Gastrocnemius medialis (tissue), 4 donors: ENCODE measurements at regions not wholly inside any gene's neighbourhood (a gene's known extent, or its start where the extent isn't known, plus 50 kb on each side); places are given as distances from the start of the nearest gene placed in this dataset.

Source experiments
- ATAC-seq, 2 donors: fragments of 150-250 bp; one replicate each; pipeline ENCODE4 v1.9.1; 2016
- DNase-seq, 2 donors: peaks; one replicate each; pipeline ENCODE4 v3.0.0-alpha.2; 2019
- H3K27ac ChIP-seq, 4 donors: fragments of 200-600 bp; sonication (generic); 1 replicate in 1 of 4; 2 replicates in 3 of 4; pipeline ENCODE4 v1.5.1; 2016 to 2018; ENCODE audit warnings: mild to moderate bottlenecking in 2 of 4, moderate library complexity in 1 of 4
- H3K27me3 ChIP-seq, 3 donors: fragments of 200-600 bp; sonication (generic) in 2 of 3; 1 replicate in 1 of 3; 2 replicates in 2 of 3; pipeline versions ENCODE4 v1.5.1 to v1.6.0; 2016 to 2019; ENCODE audit warnings: mild to moderate bottlenecking in 1 of 3, moderate library complexity in 1 of 3
- H3K36me3 ChIP-seq, 2 donors: fragments of 200-600 bp; sonication (generic) in 1 of 2; one replicate each; pipeline ENCODE4 v1.5.1; 2017 to 2018
- H3K4me1 ChIP-seq, 2 donors: fragments of 200-600 bp; sonication (generic) in 1 of 2; one replicate each; pipeline ENCODE4 v1.5.1; 2016 to 2017; ENCODE audit warnings: mild to moderate bottlenecking in 2 of 2
- H3K4me3 ChIP-seq, 4 donors: fragments of 200-600 bp; sonication (generic) in 3 of 4; 1 replicate in 1 of 4; 2 replicates in 3 of 4; pipeline ENCODE4 v1.5.1; 2016 to 2019; ENCODE audit warnings: mild to moderate bottlenecking in 2 of 4
- H3K9me3 ChIP-seq, 3 donors: fragments of 200-600 bp; sonication (generic) in 2 of 3; 1 replicate in 1 of 3; 2 replicates in 2 of 3; pipeline ENCODE4 v1.5.1; 2016 to 2019
- CTCF ChIP-seq, 5 experiments: fragments of 450-650 bp in 3 of 5; fragments of 200-600 bp in 2 of 5; sonication (generic) in 2 of 5; IDR thresholded peaks in 4 of 5; conservative IDR thresholded peaks in 1 of 5; 1 replicate in 4 of 5; 2 replicates in 1 of 5; pipeline ENCODE4 v1.5.1; 2016 to 2019; ENCODE audit warnings: antibody characterized with exemption in 5 of 5, mild to moderate bottlenecking in 3 of 5, moderate library complexity in 3 of 5
- POLR2A ChIP-seq, 2 donors: fragments of 450-650 bp; IDR thresholded peaks; one replicate each; pipeline ENCODE4 v1.6.1; 2017; ENCODE audit warnings: antibody characterized with exemption in 2 of 2, mild to moderate bottlenecking in 2 of 2, moderate library complexity in 2 of 2
- in situ Hi-C, 4 donors: fragments of 200-750 bp; cut with MboI; loops; one replicate each; pipeline versions ENCODE4 v1.15.0 to v1.8.0; 2017; ENCODE audit warnings: low sequenced_read_pairs in 4 of 4
- intact Hi-C: fragments of 100-400 bp; cut with DNase I; formaldehyde crosslinking; loops from one replicate; pipeline ENCODE4 v1.15.1; 2023; ENCODE audit warnings: low total_unique reads

- Histone ChIP-seq H3K9me3 (no peaks in the 10 kb centered on the region), H3K4me3 (no peak overlapping the region), H3K36me3 (no peaks in the 10 kb centered on the region), H3K4me1 (no peaks in the 10 kb centered on the region), H3K27me3 (no peaks in the 10 kb centered on the region), H3K27ac (no peak overlapping the region)
- TF ChIP-seq POLR2A (IDR thresholded peaks at IDR 0.05) (no peak), CTCF (IDR thresholded peaks at IDR 0.05 in 4 of 5, conservative IDR thresholded peaks at IDR 0.05 in 1 of 5) (no peak)
- intact Hi-C loops, result no loop called here
- DNase-seq (no peak), ATAC-seq (no peak)
- in situ Hi-C loops, result no loop called here
Measured at GRCh38 chr6:48714699-48715098, 603.7 kb upstream of the PTCHD4 start.

GRCh38 chr6:48714250-48714649, 603.3 kb upstream of the PTCHD4 start:
- H3K4me1 ChIP-seq, result no peaks in the 10 kb centered on the region
- H3K27me3 ChIP-seq, result no peaks in the 10 kb centered on the region
- no peaks in the 10 kb centered on the region for H3K36me3 ChIP-seq
- no peaks in the 10 kb centered on the region for H3K9me3 ChIP-seq
- intact Hi-C loops (no loop called here), in situ Hi-C loops (no loop called here)
- H3K27ac ChIP-seq, result no peak overlapping the region
- no peak overlapping the region for H3K4me3 ChIP-seq
- no peak for DNase-seq
- no peak for ATAC-seq
- no peak for TF ChIP-seq CTCF (IDR thresholded peaks at IDR 0.05 in 4 of 5, conservative IDR thresholded peaks at IDR 0.05 in 1 of 5)
- no peak for TF ChIP-seq POLR2A (IDR thresholded peaks at IDR 0.05)

- intact Hi-C loops, result no loop called here
- Histone ChIP-seq H3K27me3 (no peaks in the 10 kb centered on the region), H3K36me3 (no peaks in the 10 kb centered on the region), H3K27ac (no peak overlapping the region), H3K4me3 (no peak overlapping the region), H3K9me3 (no peaks in the 10 kb centered on the region), H3K4me1 (no peaks in the 10 kb centered on the region)
- DNase-seq (no peak), ATAC-seq (no peak)
- in situ Hi-C loops, result no loop called here
- TF ChIP-seq POLR2A (IDR thresholded peaks at IDR 0.05) (no peak), CTCF (IDR thresholded peaks at IDR 0.05 in 4 of 5, conservative IDR thresholded peaks at IDR 0.05 in 1 of 5) (no peak)
Measured at GRCh38 chr6:48713612-48714011, 602.6 kb upstream of the PTCHD4 start.

GRCh38 chr6:48706310-48706709, 595.3 kb upstream of the PTCHD4 start:
- TF ChIP-seq POLR2A (IDR thresholded peaks at IDR 0.05) (no peak), CTCF (IDR thresholded peaks at IDR 0.05 in 4 of 5, conservative IDR thresholded peaks at IDR 0.05 in 1 of 5) (no peak)
- Histone ChIP-seq H3K27me3 (no peaks in the 10 kb centered on the region), H3K4me1 (no peaks in the 10 kb centered on the region), H3K4me3 (no peak overlapping the region), H3K27ac (no peak overlapping the region), H3K9me3 (no peaks in the 10 kb centered on the region), H3K36me3 (no peaks in the 10 kb centered on the region)
- in situ Hi-C loops, result no loop called here
- ATAC-seq, result no peak
- no peak for DNase-seq
- intact Hi-C loops, result no loop called here

GRCh38 chr6:48701572-48701971, 590.6 kb upstream of the PTCHD4 start:
- no peaks in the 10 kb centered on the region for H3K4me1 ChIP-seq
- intact Hi-C loops, result no loop called here

More at GRCh38 chr6:48701572-48701971, 590.6 kb upstream of the PTCHD4 start:
- Histone ChIP-seq H3K27me3 (no peaks in the 10 kb centered on the region), H3K36me3 (no peaks in the 10 kb centered on the region), H3K4me3 (no peak overlapping the region), H3K9me3 (no peaks in the 10 kb centered on the region), H3K27ac (no peak overlapping the region)
- DNase-seq, result no peak
- TF ChIP-seq CTCF (IDR thresholded peaks at IDR 0.05 in 4 of 5, conservative IDR thresholded peaks at IDR 0.05 in 1 of 5), result no peak
- no peak for TF ChIP-seq POLR2A (IDR thresholded peaks at IDR 0.05)
- in situ Hi-C loops, result no loop called here
- ATAC-seq, result no peak
